ENCODE measurements at regions not wholly inside any gene's neighbourhood (a gene's known extent, or its start where the extent isn't known, plus 50 kb on each side); places are given as distances from the start of the nearest gene placed in this dataset.

GRCh38 chr2:64328756-64329155 is 125.2 kb upstream of the LGALSL start:
- H3K4me1 ChIP-seq (ENCODE audit: control insufficient read depth in 1 of 2, insufficient read depth in 1 of 2, low read depth in 1 of 2, low read length in 1 of 2): peaks cover 21 to 22% of the 10 kb centered on the region in 2 experiments
- H3K4me3 ChIP-seq (ENCODE audit: low read depth in 1 of 2, low read length in 1 of 2): no peak overlapping the region
- no peaks in the 10 kb centered on the region for H3K36me3 ChIP-seq
- no peaks in the 10 kb centered on the region for H3K27me3 ChIP-seq
- no peak for TF ChIP-seq CTCF (IDR thresholded peaks at IDR 0.05)
- H3K9me3 ChIP-seq: no peaks in the 10 kb centered on the region
- H3K27ac ChIP-seq: no peak overlapping the region

DNA sequence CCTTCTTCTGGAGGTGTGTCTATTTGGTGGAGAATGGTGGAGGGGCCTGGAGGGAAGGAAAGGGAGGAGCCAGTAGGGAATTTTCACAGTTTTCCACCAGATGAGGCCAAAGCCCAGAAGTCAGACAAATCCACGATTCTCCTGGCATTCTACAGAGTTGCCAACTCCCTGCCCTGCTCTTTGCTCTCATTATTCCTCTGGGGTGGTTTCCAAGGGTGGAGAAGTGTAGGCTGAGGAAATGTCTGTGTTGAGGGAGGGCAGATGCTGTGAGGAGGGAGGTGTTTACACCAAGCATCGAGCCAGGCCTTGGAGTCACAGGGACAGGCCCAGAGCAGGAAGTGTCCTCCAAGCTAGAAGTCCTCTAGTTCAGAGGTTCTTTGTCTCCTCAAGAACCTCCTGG is 124.1 kb upstream of the LGALSL start:
- no peak for TF ChIP-seq CTCF (IDR thresholded peaks at IDR 0.05)
- Histone ChIP-seq H3K27me3 (no peaks in the 10 kb centered on the region), H3K4me3 (ENCODE audit: low read depth in 1 of 2, low read length in 1 of 2) (no peak overlapping the region), H3K27ac (no peak overlapping the region), H3K9me3 (no peaks in the 10 kb centered on the region), H3K4me1 (ENCODE audit: control insufficient read depth in 1 of 2, insufficient read depth in 1 of 2, low read depth in 1 of 2, low read length in 1 of 2) (peaks cover 21 to 22% of the 10 kb centered on the region in 2 experiments), H3K36me3 (no peaks in the 10 kb centered on the region)

DNA sequence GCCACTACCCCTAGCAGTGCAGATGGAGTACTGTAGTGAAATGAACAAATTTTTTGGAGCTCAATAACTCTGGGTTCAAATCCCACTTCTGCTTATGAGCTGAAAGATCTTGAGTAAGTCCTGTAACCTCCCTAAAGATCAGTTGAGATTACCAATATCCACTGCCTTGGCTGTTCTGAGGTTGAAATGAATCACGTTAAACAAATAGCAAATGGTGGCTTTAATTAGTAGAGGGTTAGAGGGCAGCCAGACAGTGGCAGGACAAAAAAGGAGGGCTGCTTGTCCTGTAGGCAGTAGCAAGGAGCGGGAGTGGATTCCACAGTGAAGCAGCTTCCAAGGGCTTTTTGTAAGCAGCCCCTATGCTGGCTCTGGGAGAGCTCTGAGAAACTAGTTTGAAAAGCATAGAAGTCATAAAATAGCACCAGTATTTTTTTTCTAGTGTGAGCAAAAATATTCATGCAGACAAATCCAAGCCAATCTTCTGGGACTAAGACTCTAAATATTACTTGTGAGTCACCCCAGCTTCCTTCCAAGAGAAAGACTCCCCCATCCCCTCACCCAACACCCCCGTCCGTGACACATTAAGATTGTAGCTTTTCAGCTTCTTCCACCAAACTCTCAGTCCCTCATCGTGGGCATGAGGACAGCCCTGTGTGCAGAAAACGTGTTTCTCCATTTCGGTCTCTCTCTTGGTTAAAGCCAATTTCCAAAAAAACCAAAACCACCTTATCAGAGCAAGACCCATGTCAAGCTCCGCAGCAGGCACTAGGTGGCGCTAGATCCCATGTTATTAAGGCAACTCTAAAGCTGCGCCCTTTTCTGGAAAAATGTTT is 123.5 kb upstream of the LGALSL start:
- Histone ChIP-seq H3K4me1 (ENCODE audit: control insufficient read depth in 1 of 2, insufficient read depth in 1 of 2, low read depth in 1 of 2, low read length in 1 of 2) (peaks cover 21 to 22% of the 10 kb centered on the region in 2 experiments), H3K36me3 (no peaks in the 10 kb centered on the region), H3K27ac (no peak overlapping the region), H3K9me3 (no peaks in the 10 kb centered on the region), H3K4me3 (ENCODE audit: low read depth in 1 of 2, low read length in 1 of 2) (peak overlapping the region in 1 of 2 experiments; percentile 16), H3K27me3 (no peaks in the 10 kb centered on the region)
- peak; percentile 93 for TF ChIP-seq CTCF (IDR thresholded peaks at IDR 0.05)

GRCh38 chr2:64331114-64331645 is 122.8 kb upstream of the LGALSL start:
- no peaks in the 10 kb centered on the region for H3K9me3 ChIP-seq
- TF ChIP-seq CTCF (IDR thresholded peaks at IDR 0.05): no peak
- H3K36me3 ChIP-seq: no peaks in the 10 kb centered on the region
- peaks cover 21 to 22% of the 10 kb centered on the region in 2 experiments for H3K4me1 ChIP-seq (ENCODE audit: control insufficient read depth in 1 of 2, insufficient read depth in 1 of 2, low read depth in 1 of 2, low read length in 1 of 2)
- no peak overlapping the region for H3K27ac ChIP-seq
- no peak overlapping the region for H3K4me3 ChIP-seq (ENCODE audit: low read depth in 1 of 2, low read length in 1 of 2)
- H3K27me3 ChIP-seq: no peaks in the 10 kb centered on the region

- H3K4me1 ChIP-seq (ENCODE audit: control insufficient read depth in 1 of 2, insufficient read depth in 1 of 2, low read depth in 1 of 2, low read length in 1 of 2): peaks cover 20 to 21% of the 10 kb centered on the region in 2 experiments
- H3K9me3 ChIP-seq: no peaks in the 10 kb centered on the region
- no peaks in the 10 kb centered on the region for H3K36me3 ChIP-seq
- H3K4me3 ChIP-seq (ENCODE audit: low read depth in 1 of 2, low read length in 1 of 2): no peak overlapping the region
- no peak for TF ChIP-seq CTCF (IDR thresholded peaks at IDR 0.05)
- no peaks in the 10 kb centered on the region for H3K27me3 ChIP-seq
- no peak overlapping the region for H3K27ac ChIP-seq
Measured at GRCh38 chr2:64331849-64332699, 121.9 kb upstream of the LGALSL start.
